ENCODE measurements at regions not wholly inside any gene's neighbourhood (a gene's known extent, or its start where the extent isn't known, plus 50 kb on each side); places are given as distances from the start of the nearest gene placed in this dataset.

DNA sequence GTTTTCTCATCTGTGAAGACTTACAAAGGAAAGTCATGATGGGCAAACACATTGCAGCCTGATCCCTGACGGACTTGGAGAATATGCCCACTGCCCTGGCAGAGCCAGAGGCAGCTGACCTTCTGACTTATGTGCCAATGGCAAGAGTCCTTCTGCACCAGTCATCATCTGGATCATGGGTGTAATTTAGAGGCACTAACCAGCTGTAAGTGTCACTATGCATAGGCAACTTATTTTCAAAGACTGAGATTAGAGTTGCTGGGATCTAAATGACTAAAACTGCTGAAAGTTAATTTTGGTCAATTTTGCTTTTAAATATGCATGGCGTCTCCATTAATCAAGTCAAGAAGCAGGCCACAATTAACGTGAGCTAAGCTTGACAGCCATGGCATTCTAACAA lies 261.2 kb downstream of the BCL11A start:
- no peaks in the 10 kb centered on the region for H3K27me3 ChIP-seq (replicated peaks; ENCODE audit: insufficient read depth)
- DNase-seq (ENCODE audit: low spot score) (no peak), ATAC-seq (ENCODE audit: insufficient number of reproducible peaks, low FRiP score, low read depth) (no peak)
- H3K27ac ChIP-seq, result no peak overlapping the region
- no peaks in the 10 kb centered on the region for H3K4me1 ChIP-seq (ENCODE audit: control insufficient read depth in 1 of 2, low read depth in 2 of 2)
- H3K4me3 ChIP-seq, result no peak overlapping the region
- TF ChIP-seq, protein P1, sequence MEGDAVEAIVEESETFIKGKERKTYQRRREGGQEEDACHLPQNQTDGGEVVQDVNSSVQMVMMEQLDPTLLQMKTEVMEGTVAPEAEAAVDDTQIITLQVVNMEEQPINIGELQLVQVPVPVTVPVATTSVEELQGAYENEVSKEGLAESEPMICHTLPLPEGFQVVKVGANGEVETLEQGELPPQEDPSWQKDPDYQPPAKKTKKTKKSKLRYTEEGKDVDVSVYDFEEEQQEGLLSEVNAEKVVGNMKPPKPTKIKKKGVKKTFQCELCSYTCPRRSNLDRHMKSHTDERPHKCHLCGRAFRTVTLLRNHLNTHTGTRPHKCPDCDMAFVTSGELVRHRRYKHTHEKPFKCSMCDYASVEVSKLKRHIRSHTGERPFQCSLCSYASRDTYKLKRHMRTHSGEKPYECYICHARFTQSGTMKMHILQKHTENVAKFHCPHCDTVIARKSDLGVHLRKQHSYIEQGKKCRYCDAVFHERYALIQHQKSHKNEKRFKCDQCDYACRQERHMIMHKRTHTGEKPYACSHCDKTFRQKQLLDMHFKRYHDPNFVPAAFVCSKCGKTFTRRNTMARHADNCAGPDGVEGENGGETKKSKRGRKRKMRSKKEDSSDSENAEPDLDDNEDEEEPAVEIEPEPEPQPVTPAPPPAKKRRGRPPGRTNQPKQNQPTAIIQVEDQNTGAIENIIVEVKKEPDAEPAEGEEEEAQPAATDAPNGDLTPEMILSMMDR (IDR thresholded peaks at IDR 0.05), result no peak
- H3K9me3 ChIP-seq, result no peaks in the 10 kb centered on the region
- H3K36me3 ChIP-seq, result no peaks in the 10 kb centered on the region

DNA sequence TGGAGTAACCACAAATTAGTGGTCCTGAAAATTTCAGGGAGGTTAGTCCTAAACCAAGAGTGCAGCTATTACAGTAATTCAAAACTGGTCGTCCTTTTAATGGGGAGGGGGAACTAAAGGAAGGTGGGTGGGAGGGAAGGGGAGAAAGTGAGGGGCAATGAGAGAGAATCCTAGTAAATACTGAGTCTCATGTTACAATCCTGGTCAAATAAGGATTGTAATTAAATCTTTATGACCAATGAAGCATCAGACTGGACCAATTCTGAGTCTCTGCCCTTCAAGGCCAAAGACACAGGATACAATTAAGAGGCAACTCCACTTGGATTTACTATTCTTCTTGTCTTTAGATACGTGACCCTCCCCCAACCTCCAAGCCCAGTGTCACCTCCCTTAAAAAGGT lies 262.9 kb downstream of the BCL11A start:
- H3K36me3 ChIP-seq, result no peaks in the 10 kb centered on the region
- no peak overlapping the region for H3K4me3 ChIP-seq
- no peak for DNase-seq (ENCODE audit: low spot score)
- no peak for ATAC-seq (ENCODE audit: insufficient number of reproducible peaks, low FRiP score, low read depth)
- H3K27ac ChIP-seq, result no peak overlapping the region
- no peaks in the 10 kb centered on the region for H3K27me3 ChIP-seq (replicated peaks; ENCODE audit: insufficient read depth)
- TF ChIP-seq, protein P1 (IDR thresholded peaks at IDR 0.05), result no peak
- no peaks in the 10 kb centered on the region for H3K4me1 ChIP-seq (ENCODE audit: control insufficient read depth in 1 of 2, low read depth in 2 of 2)
- no peaks in the 10 kb centered on the region for H3K9me3 ChIP-seq

DNA sequence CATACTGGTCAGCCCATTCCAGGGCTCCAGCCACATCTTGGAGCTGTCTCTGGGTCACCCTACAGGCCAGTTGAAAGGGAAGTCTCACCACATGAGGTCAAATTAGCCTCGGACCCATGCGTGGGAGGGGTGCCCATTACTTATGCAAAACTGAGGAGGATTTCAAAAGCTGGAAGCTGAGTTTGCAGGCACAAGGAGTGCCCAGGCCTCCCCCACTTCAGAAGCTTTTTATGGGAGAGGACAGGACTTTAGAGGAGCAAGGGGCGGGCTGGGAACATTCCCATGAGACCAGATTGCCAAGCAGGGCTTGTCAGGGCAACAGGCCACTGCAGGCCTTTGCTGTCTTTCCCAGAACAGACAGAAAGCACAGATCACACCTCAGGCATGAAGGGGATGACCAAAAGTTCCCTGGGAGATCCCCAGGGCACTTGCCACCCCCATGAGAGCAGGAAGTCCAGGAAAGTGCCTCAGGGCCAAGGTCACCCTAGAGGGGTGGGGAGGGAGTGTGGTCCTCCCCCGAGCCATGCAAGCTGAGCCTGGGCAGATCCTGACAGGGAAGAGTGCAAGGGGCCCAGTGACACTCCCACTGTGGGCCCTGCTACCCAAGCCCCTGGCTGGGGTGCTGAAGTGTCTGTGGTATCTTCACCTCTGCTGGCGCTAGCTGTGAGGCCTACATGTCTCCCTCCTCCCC lies 267.7 kb downstream of the BCL11A start:
- Histone ChIP-seq H3K4me1 (ENCODE audit: control insufficient read depth in 1 of 2, low read depth in 2 of 2) (no peaks in the 10 kb centered on the region), H3K27me3 (replicated peaks; ENCODE audit: insufficient read depth) (no peaks in the 10 kb centered on the region), H3K9me3 (no peaks in the 10 kb centered on the region), H3K36me3 (no peaks in the 10 kb centered on the region), H3K27ac (no peak overlapping the region), H3K4me3 (no peak overlapping the region)
- DNase-seq (ENCODE audit: low spot score), result no peak
- no peak for ATAC-seq (ENCODE audit: insufficient number of reproducible peaks, low FRiP score, low read depth)
- TF ChIP-seq, protein P1 (IDR thresholded peaks at IDR 0.05), result no peak

DNA sequence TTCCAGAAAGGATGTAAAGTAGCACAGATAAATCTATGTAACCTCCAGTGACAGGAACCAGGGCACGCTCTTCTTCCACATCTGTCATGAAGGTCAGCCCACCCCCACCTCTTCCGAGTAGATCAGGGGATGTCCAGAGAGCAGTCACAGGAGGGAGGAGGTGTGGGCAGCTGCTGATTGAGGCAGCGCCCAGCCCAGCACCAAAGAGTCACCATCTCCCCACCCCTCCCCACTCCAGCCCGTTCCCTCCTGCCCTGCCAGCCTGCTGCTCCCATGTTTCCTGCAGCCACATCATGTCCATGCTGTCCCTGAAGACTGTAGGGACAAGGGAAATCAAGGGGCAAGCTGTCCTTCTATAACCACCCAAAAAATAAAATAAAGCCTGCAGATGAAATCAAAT lies 269.8 kb downstream of the BCL11A start:
- H3K27me3 ChIP-seq (replicated peaks; ENCODE audit: insufficient read depth), result no peaks in the 10 kb centered on the region
- no peaks in the 10 kb centered on the region for H3K36me3 ChIP-seq
- DNase-seq (ENCODE audit: low spot score) (no peak), ATAC-seq (ENCODE audit: insufficient number of reproducible peaks, low FRiP score, low read depth) (no peak)
- TF ChIP-seq, protein P1 (IDR thresholded peaks at IDR 0.05), result no peak
- H3K27ac ChIP-seq, result no peak overlapping the region
- H3K9me3 ChIP-seq, result no peaks in the 10 kb centered on the region
- no peak overlapping the region for H3K4me3 ChIP-seq
- no peaks in the 10 kb centered on the region for H3K4me1 ChIP-seq (ENCODE audit: control insufficient read depth in 1 of 2, low read depth in 2 of 2)

DNA sequence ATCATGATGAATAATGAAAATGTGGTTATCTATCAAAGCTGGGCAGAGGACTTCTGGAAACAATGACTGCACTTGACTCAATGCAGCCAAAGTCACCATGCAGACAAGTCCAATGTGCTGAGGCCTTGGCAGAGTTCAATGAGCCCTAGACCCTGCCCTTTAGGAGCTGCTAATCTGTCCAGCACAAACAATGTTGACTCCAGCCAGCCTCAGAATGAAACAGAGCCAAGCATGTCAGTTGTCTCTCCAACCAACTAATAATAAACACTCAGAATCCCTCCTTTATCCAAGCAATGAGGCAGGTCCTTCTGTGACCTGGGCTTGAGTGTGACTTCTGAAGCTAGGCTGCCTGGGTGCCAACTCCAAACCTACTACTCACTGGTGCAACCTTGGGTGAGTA lies 270.6 kb downstream of the BCL11A start:
- no peak overlapping the region for H3K4me3 ChIP-seq
- TF ChIP-seq, protein P1 (IDR thresholded peaks at IDR 0.05), result no peak
- no peak overlapping the region for H3K27ac ChIP-seq
- ATAC-seq (ENCODE audit: insufficient number of reproducible peaks, low FRiP score, low read depth), result no peak
- no peaks in the 10 kb centered on the region for H3K36me3 ChIP-seq
- no peaks in the 10 kb centered on the region for H3K27me3 ChIP-seq (replicated peaks; ENCODE audit: insufficient read depth)
- DNase-seq (ENCODE audit: low spot score), result no peak
- H3K4me1 ChIP-seq (ENCODE audit: control insufficient read depth in 1 of 2, low read depth in 2 of 2), result no peaks in the 10 kb centered on the region
- no peaks in the 10 kb centered on the region for H3K9me3 ChIP-seq
